Ramos (cell line): ENCODE measurements at regions not wholly inside any gene's neighbourhood (a gene's known extent, or its start where the extent isn't known, plus 50 kb on each side); places are given as distances from the start of the nearest gene placed in this dataset.

Experiments used
- in situ Hi-C: fragments of 300-500 bp; cut with MboI; formaldehyde crosslinking; loops from one replicate; pipeline ENCODE4 v1.14.3; 2022; ENCODE audit warnings: low sequenced_read_pairs; ENCODE audit not compliant: unreplicated experiment

DNA sequence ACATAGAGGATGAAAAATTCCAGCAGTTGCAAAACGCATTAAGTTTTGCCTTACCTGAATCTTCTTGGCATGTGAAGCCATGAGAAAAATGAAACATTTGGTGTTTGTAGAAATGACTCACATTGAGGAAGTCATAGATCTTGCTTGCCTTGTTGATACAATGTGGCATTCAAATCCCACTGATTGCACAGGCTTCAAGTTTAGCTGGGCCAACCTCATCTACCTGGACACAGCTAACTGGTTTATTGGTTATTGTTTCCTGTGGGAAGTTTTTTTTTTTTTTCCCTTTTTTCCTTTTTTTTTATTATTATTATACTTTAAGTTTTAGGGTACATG, 168.9 kb upstream of the C21orf91 start:
- in situ Hi-C loops = no loop called here

DNA sequence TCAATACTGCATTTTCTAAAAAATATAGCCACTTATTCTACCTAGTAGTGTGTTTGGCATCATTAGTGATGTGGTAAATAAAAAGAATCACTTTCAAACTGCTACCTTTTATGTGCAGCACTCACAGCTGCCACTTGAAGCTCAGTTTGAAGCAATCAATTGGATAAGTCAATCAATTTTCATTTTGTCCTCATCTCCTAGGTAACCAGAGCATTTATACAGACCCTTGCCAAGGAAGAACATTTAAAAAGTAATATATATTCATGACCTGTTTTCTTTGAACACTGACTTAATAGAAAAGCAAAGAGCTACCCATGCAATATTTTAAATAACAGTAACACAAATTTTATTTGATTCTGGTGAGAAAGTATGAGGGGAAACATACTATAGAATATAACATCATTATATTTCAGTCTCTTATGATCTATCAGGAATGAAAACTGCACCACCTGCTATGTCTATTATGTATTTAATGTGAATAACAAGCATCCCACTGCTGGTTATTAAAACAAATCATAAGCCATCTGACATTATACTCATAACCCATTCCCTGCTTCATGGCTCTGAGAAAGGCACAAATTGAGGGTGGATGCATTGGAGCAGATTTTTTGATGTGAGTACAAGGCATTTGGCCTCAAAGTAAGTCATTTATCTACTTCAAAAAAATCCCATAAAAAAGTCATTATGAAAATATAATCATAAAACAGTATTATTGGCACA, 168.4 kb upstream of the C21orf91 start:
- in situ Hi-C loops = no loop called here

DNA sequence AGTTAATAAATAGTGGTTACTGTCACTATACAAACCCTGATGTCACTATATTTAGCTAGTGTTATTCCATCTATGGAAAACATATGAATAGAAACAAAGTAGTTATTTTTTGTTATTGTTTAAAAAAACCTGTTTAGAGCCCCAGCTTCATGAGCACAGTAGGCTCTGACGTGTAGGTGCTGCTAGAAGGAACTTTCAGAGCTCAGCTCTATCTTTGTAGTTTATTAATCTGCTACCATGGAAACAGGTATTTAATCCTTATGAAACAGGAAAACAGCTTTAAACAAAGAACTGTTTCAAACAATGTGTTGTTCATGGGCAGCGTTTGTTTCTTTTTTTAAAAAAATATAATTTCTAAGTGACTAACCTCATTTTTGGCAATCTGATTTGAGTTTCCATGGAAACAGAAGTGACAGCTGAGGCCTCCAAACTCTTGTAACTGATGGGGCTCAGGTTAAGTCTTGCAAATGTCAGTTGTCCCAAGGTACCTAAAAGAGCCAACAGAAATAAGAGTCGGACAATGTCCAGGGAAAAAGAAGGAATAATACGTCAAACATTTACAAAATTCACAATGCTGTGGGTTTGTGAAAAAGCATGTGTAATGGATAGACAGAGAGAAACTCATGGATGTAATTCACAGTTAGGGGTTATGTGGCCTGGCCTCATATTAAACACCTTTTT, 162.0 kb upstream of the C21orf91 start:
- in situ Hi-C loops = no loop called here

DNA sequence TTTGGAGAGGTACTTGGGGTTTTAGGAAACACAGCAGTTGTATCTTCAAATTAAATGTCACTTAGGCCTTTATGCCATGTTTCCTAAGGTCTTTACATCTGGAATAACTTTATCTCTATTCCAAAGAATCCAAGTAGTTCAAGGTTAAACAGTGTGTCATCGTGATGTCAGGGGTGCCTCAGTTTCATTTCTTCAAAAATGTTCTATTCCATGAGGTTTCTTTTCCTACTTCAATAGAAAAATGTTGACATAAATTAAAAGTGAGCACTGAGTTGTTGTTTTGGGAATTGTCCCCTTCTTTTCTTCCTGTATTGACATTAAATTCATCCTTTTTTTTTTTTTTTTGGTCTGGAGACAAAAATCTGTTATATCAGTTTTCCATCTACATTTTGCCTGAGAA, 160.6 kb upstream of the C21orf91 start:
- in situ Hi-C loops = no loop called here

DNA sequence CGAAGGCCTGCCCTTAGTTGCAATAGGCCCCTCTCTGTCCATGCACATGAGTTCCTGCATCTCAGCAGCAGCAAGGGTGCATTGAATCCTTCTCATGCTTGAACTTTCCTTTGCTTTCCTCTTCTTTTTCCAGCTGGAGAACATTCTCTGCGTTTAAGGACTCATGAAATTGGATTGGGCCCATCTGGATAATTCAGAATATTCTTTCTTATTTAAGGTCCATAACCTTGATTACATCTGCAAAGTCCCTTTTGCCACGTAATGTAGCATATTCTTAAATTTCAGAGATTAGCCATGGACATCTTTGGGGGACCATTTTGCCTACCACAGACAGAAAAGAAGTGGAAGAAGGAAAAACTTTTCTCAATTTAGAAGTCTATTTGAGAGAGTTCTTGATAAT, 159.7 kb upstream of the C21orf91 start:
- in situ Hi-C loops = no loop called here

DNA sequence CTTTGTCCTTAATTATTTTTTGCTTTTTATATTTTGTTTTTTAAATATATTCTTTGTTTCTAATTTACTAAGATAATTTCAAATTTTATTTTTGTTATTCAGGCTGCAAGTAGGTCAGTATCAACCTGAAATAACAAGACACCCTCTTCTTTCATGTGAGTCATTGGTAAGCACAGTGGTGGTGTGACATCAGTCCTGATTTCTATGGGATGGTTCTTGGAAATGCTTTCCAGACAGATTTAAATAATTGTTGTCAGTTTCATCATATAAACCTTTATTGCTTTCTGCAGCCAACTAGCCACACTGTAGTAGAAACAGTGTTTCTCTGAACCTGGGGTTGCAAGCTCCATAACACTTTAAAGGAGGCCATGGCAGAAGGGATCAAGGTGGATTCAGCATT, 157.5 kb upstream of the C21orf91 start:
- in situ Hi-C loops = no loop called here

DNA sequence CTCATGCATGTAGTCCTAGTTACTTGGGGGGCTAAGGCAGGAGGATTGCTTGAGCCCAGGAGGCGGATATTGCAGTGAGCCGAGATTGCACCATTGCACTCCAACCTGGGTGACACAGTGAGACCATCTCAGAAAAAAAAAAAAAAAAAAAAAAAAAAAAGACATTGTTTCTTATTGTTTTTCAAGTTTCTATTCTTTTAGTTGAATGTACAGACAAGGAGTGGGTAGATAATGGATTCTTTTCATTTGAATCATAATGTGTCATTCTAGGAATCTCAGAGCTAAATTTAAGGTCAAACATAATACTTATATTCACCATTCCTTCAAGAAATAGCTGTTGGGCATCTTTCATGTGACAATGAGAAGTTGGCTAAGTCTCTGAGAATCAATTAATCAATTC, 157.0 kb upstream of the C21orf91 start:
- in situ Hi-C loops = no loop called here

DNA sequence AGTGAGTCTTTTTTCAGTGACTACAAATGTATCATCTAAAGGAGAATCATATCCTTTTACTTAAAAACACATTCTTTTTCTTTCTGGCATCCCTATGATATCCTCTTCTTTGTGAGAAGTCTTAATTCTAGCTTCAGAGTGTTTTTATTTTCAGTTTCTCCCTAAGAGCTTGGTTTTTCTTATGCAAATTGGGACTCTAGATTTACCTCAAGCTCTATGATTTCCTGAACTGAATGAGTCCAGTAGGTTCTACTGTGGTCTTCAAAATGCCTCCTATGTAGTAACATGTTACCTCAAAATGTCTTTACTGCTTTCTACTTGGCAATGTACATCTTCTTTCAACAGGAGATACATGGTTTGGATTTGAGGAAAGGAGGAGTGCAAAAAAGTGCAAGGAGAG, 148.2 kb upstream of the C21orf91 start:
- in situ Hi-C loops = no loop called here

DNA sequence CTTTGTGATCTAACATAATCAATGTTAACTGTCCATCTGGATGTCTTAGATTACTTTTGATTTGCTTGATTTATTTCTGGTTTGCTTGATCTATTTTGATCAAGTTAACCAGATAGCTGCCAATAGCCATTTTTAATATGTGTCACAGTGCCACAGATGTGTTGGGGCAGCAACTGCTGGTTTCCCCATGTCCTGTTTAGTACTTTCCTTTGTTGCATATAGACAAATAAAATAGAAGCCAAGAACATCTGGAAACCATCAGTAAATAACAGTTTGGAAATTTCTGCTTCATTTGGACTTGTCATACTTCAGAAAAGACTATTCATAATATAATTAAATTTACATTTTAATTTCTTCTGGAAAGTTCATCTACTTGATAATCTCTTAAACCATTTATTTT, 145.6 kb upstream of the C21orf91 start:
- in situ Hi-C loops = no loop called here

DNA sequence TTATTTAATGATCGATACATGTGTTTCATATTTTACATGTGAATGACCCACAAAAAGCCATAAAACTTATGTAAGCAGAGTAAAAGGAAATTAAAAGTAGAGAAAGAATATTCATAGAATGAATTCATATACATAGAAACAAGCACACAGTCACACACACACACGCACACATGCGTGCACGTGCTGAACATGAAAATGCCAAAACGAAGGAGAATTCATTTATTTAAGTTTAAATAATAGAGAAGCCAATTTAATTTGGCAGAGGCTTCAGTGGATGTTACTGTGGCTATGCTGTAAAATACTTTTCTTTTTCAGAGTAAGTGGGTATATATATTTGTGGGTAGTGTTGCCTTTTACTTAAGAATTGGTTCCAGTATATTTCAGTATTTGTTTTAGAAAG, 145.0 kb upstream of the C21orf91 start:
- in situ Hi-C loops = no loop called here

DNA sequence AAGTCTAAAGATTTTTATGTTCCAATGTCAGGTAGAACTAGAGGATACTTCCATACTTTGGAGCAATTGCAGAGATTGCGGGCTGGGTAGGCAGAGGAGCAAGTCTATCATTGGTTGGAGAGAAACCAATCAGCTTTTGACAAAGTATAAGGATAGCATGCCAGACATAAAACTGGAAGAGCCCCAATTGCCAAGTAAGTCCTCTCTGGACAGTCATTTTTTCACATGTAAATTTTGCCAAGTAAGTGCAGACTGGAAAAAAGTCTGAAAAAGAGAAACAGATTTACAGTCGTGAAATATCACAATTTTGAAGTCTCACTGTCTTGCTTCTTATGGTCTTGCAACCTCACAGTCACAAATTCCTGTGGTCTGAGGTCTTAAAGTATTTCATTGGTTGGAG, 131.4 kb upstream of the C21orf91 start:
- in situ Hi-C loops = no loop called here

DNA sequence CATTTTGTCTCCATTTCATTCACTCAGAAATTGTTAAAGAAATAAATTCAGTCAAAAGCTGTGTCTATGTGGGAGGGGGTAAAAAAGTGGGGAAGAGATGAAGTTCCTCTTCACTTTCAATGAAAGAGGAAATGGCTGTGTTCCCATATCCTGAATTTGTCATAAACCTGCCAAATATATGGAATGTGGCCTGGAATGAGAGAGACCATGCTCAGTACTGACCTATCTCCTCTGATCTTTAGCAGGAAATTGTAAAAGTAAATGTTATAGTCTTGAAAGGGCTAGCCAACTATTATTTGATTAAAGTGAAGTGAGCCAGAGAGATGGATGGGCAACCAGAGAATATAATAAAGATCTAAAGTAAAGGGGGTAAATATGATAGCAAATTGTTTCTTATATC, 130.3 kb upstream of the C21orf91 start:
- in situ Hi-C loops = no loop called here

DNA sequence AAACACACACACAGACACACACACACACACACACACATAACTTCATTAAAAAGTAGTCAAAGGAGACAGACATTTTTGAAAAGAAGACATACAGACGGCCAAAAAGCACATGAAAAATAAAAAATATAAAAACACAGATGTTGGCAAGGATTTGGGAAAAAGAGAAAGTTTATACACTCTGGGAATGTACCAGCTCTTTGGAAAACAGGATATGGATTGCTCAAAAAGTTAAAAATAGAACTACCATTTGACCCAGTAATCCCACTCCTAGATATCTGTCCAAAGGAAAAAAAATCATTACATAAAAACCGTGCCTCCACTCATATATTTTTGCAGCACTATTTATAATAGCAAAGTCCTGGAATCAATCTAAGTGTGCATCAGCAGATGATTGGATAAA, 128.4 kb upstream of the C21orf91 start:
- in situ Hi-C loops = no loop called here

DNA sequence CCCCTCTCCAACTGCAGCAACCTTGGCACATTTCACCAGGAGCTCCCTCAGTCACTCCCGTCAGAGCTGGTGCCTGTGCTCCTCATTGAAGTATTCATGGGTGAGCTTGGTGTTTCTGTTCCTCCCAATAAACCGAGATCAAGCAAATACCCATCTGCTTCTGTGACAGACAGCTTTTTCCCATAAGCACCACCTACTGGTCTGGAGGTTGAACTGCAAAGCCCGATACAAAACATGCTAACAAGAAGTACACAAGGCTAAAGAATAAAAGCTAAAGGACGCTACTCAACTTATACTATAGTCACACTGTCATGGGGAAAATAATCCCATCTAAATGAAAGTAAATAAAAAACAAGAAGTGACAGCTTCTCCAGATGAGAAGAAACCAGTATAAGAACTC, 111.9 kb upstream of the C21orf91 start:
- in situ Hi-C loops = no loop called here

DNA sequence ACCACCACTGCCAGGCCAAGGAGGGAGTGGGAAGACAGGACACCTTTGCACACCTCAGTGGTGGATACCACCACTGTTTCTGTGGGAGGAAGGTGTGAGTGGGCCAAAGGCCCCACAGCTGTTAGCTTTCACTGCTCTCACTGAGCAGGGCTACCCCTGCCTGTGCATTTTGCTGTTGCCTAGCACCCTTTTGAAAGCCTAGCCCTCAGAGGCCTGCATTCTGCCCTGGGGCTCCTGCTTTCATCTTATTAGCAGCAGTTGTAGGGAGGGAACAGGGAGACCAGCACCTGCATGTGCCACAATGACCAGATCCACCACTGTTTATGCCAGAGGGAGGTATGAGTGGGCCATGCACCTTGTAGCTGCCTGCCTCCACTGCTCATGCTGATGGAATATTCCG, 110.9 kb upstream of the C21orf91 start:
- in situ Hi-C loops = no loop called here

DNA sequence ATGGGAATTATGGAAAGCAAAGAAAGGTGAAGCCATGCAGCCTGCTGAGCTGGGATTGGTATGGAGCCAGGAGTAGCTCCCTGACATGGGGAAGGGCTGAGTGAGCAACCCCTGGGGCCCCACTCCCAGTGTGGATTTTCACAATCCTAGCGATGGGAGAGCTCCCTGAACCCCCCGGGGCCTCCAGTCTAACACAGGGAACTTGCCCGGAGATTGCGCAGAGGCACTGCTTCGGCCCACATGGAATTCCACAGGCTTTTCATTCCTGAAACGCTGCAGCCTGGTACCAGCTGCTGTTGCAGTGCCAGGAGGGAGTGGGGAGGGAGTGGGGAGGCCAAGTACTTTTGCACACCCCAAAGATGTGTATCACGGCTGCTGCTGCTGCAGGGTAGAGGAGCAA, 110.4 kb upstream of the C21orf91 start:
- in situ Hi-C loops = no loop called here

DNA sequence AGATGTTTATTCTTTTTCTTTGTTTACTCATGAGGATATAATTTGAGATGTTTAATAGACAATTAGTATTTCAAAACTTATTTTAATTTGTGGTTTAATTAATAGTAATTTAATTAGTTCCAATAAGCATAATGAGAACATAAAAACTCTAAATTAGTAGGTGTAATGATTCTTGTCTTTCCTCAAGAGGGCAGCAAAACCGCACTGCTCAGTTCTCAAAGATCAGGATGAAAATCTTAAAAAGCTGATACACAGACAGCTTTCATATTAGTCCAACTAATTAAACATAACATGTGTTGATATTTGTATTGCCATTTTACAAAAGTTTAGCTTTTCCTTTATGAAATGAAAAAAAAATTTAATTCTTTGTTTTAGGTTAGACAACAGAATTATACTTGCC, 106.7 kb upstream of the C21orf91 start:
- in situ Hi-C loops = no loop called here

DNA sequence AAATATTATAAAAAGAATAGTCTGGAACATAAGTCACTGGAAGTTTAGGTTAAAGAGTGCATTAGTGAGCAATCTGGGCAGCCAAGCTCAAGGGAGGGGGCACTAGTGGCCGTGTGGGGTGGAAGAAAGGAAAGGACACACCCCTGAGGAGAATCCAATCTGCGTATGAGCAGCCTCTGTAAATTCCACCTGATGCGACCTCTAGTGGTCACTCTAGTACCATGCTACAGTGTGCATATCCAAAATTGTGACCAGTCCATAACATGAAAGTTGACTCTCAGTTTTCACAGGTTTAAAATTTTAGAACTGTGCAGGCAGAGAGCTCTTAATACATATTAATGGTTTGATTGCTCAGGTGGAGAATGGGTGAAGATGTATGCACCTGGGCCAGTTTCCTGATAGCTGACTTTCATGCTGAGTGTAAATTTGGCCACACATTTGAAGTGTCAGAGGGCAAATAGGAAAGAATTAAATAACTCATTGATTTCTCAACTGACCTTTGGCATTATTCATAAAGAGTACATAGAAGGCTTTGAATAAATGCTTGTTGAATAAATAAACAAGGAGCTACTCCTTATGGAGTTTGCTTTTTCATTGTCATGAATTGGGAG, 105.9 kb upstream of the C21orf91 start:
- in situ Hi-C loops = no loop called here

DNA sequence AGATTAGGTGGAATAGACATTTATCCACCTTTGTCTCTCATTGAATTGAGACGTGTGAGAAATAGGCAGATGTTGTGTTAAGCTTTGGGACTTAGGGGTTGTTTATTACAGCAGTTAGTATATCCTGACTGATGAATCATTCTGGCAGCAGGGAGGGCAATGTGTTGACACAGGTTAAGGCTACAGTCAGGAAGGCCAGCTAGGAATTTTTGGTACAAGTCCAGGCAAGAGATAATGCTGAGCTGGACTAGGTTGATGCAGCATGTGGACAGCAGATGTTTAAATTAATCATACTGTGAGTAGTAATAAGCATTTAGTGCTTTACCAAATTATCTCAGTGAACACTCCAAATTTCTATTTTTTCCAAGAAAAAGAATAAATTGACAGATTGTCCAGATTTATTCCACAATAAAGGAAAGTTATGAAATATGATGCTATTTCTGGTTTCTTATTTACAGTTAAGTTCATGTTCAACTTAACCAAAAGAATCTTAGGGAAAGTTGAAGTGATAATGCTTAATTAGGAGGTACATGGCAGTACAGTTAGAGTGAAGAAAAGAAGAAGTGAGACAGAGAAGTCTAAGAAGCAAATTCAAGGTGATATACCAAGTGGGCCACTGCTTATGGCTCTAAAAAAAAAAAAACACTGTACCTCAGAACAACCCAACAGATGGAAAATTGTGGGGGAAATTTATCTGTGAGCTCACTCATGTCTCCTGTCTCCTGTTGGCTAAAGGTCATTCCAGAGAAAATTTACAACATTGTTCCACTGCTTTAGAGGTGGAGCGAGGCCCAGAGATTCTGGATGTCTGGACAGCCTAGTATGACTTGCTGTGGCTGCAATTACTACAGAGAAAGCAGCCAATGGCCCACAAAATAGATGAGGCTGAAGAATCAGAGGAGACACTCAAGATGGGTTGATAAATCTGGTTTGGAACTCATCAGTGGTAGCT, 102.7 kb upstream of the C21orf91 start:
- in situ Hi-C loops = no loop called here

DNA sequence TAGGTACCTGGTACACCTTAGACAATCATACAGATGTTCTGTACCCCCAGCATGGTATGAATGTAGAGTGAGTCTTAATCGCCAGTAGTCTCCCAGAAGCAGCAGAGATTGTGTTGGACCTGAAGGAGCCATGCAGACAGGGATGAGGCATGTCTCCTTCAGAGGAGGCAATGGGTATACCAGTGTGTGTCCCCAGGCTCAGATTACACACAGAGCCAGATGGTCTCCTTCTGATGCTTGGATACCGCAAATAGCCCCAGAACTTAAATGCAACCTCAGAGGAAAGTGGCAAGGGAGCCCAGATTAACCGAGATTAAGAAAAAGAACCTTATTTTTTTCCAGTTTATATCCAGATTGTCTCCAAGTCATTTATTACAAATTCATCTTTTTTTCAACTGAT, 96.8 kb upstream of the C21orf91 start:
- in situ Hi-C loops = loop anchor here (10.0 kb wide), 1 partner anchor 241 kb away; no protein-coding TSS in a partner anchor

DNA sequence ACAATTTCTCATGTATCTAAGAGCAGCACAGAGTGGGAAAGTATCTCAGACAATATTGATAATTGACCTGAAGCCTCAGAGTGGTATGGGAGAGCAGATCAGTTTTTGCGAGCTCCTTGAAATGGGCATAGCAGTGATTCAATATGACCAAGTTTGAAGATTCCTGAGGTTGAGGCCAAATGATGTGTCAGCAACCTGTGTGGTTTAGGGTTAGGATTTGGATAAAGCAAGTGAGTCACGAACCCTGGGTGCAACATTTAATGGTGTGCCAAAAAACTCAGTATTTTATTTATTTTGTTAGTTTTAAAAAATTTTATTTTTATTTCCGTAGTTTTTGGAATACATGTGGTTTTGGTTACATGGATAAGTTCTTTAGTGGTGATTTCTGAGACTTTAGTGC, 92.5 kb upstream of the C21orf91 start:
- in situ Hi-C loops = loop anchor here (10.0 kb wide), 1 partner anchor 237 kb away; no protein-coding TSS in a partner anchor
